GM23248 (cell line): ENCODE measurements at regions not wholly inside any gene's neighbourhood (a gene's known extent, or its start where the extent isn't known, plus 50 kb on each side); places are given as distances from the start of the nearest gene placed in this dataset.

ENCODE experiments used
- DNase-seq: peaks from one replicate; pipeline ENCODE4 v3.0.0-alpha.2; 2015
- H2AFZ ChIP-seq: fragments of 200-600 bp; sonication (generic); 2 replicates; pipeline ENCODE4 v1.6.1; 2016; ENCODE audit warnings: antibody characterized with exemption
- H3F3A ChIP-seq: fragments of 200-600 bp; sonication (generic); 2 replicates; pipeline ENCODE4 v1.6.1; 2016; ENCODE audit warnings: mild to moderate bottlenecking, antibody characterized with exemption, mixed run types; ENCODE audit not compliant: insufficient read depth
- H3K27ac ChIP-seq: fragments of 200-600 bp; sonication (generic); 2 replicates; pipeline ENCODE4 v1.5.1; 2016; ENCODE audit warnings: mild to moderate bottlenecking
- H3K27me3 ChIP-seq: fragments of 200-600 bp; sonication (generic); replicated peaks from 2 replicates; pipeline ENCODE4 v1.6.1; 2016; ENCODE audit warnings: mild to moderate bottlenecking; ENCODE audit not compliant: insufficient read depth
- H3K36me3 ChIP-seq: fragments of 200-600 bp; sonication (generic); 2 replicates; pipeline ENCODE4 v1.6.1; 2016; ENCODE audit warnings: low read depth, mild to moderate bottlenecking
- H3K4me1 ChIP-seq: fragments of 200-600 bp; sonication (generic); 2 replicates; pipeline ENCODE4 v1.6.1; 2016; ENCODE audit warnings: mild to moderate bottlenecking; ENCODE audit not compliant: insufficient read depth
- H3K4me2 ChIP-seq: fragments of 200-600 bp; sonication (generic); one replicate; pipeline ENCODE4 v1.6.1; 2016; ENCODE audit warnings: mild to moderate bottlenecking; ENCODE audit not compliant: unreplicated experiment
- H3K4me3 ChIP-seq: fragments of 200-600 bp; sonication (generic); 2 replicates; pipeline ENCODE4 v1.5.1; 2016; ENCODE audit warnings: mild to moderate bottlenecking
- H3K79me2 ChIP-seq: fragments of 200-600 bp; sonication (generic); 2 replicates; pipeline ENCODE4 v1.6.1; 2016; ENCODE audit warnings: mild to moderate bottlenecking; ENCODE audit not compliant: insufficient read depth
- H3K9ac ChIP-seq: fragments of 200-600 bp; sonication (generic); 2 replicates; pipeline ENCODE4 v1.6.1; 2016; ENCODE audit warnings: mild to moderate bottlenecking
- H3K9me2 ChIP-seq: fragments of 200-600 bp; sonication (generic); 2 replicates; pipeline ENCODE4 v1.6.1; 2016; ENCODE audit warnings: mixed run types, mild to moderate bottlenecking, moderate library complexity; ENCODE audit not compliant: insufficient read depth
- H3K9me3 ChIP-seq: fragments of 200-600 bp; sonication (generic); one replicate; pipeline ENCODE4 v1.6.1; 2017; ENCODE audit warnings: low read depth
- H4K20me1 ChIP-seq: fragments of 200-600 bp; sonication (generic); 2 replicates; pipeline ENCODE4 v1.6.0; 2016; ENCODE audit not compliant: insufficient read depth
- EZH2 ChIP-seq: fragments of 200-600 bp; sonication (generic); IDR thresholded peaks from 2 replicates; pipeline ENCODE4 v1.6.1; 2018; ENCODE audit warnings: antibody characterized with exemption, mild to moderate bottlenecking; ENCODE audit not compliant: insufficient read depth, poor library complexity, severe bottlenecking
- EZH2phosphoT487 ChIP-seq: fragments of 200-600 bp; sonication (generic); IDR thresholded peaks from 2 replicates; pipeline ENCODE4 v1.6.1; 2018; ENCODE audit warnings: antibody characterized with exemption, moderate library complexity, mild to moderate bottlenecking, low read depth; ENCODE audit not compliant: insufficient read depth
- WGBS, 2 experiments: methylation state at CpG; one replicate each; pipeline ENCODE4 v1.1.6; 2015 to 2017; ENCODE audit warnings: low lambda C conversion rate in 2 of 2, low coverage in 1 of 2; ENCODE audit errors: missing lambda C conversion rate in 2 of 2; 5-methylcytosine and 5-hydroxymethylcytosine counted together
- in situ Hi-C: fragments of 300-500 bp; cut with MboI; formaldehyde crosslinking; loops from 2 replicates; pipeline ENCODE4 v1.15.0; 2020

GRCh38 chr1:104624538-104624937 lies 874.8 kb downstream of the AMY1C start:
- Histone ChIP-seq H3K4me1 (no peaks in the 10 kb centered on the region), H3K27ac (no peak overlapping the region), H2AFZ (no peak overlapping the region), H3F3A (no peaks in the 10 kb centered on the region), H3K4me2 (no peak overlapping the region), H3K9me2 (no peaks in the 10 kb centered on the region), H4K20me1 (no peaks in the 10 kb centered on the region), H3K9ac (no peak overlapping the region), H3K4me3 (no peak overlapping the region), H3K27me3 (no peaks in the 10 kb centered on the region), H3K79me2 (no peaks in the 10 kb centered on the region), H3K9me3 (no peaks in the 10 kb centered on the region), H3K36me3 (no peaks in the 10 kb centered on the region)
- 7 to 12% methylated on average over 1 of the region's 1 CpG for WGBS, 2 experiments
- no peak for DNase-seq
- TF ChIP-seq EZH2phosphoT487 (no peak), EZH2 (no peak)
- in situ Hi-C loops, result no loop called here

DNA sequence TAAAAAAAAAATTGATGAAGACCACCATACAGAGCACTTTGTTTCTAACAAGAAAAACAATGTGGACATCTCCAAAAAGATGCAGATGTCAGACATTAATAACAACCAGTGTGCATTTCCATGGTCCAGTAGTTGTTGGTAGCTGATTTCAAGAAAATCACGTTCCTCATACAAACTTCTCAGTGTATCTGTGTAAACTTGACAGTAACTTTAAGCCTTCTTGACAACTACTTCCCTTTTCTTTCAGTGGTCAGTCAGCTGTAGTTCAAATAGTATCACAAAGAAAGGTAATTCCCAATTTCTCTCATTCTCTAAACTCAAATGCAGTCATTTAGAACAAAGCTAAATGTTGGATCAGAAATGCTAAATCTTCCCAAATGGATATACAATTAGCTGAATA lies 879.9 kb downstream of the AMY1C start:
- Histone ChIP-seq H3F3A (no peaks in the 10 kb centered on the region), H2AFZ (no peak overlapping the region), H3K79me2 (no peaks in the 10 kb centered on the region), H3K4me2 (no peak overlapping the region), H3K9me3 (no peaks in the 10 kb centered on the region), H3K27me3 (no peaks in the 10 kb centered on the region), H4K20me1 (no peaks in the 10 kb centered on the region), H3K4me3 (no peak overlapping the region), H3K9me2 (no peaks in the 10 kb centered on the region), H3K36me3 (no peaks in the 10 kb centered on the region; the same call in 1 of the 2 replicates), H3K9ac (no peak overlapping the region), H3K4me1 (no peaks in the 10 kb centered on the region), H3K27ac (no peak overlapping the region)
- in situ Hi-C loops, result no loop called here
- TF ChIP-seq EZH2phosphoT487 (no peak), EZH2 (no peak)
- DNase-seq, result no peak
- WGBS, 2 experiments, result 3 to 6% methylated on average over 1 of the region's 1 CpG

GRCh38 chr1:104630567-104631149 lies 881.0 kb downstream of the AMY1C start:
- no peaks in the 10 kb centered on the region for H3F3A ChIP-seq
- H3K79me2 ChIP-seq, result no peaks in the 10 kb centered on the region
- no peak for DNase-seq
- H3K9me3 ChIP-seq, result no peaks in the 10 kb centered on the region
- no peak overlapping the region for H3K4me2 ChIP-seq
- no peak overlapping the region for H3K4me3 ChIP-seq
- in situ Hi-C loops, result no loop called here
- no peak overlapping the region for H3K27ac ChIP-seq
- no peaks in the 10 kb centered on the region; the same call in 1 of the 2 replicates for H3K36me3 ChIP-seq
- H3K27me3 ChIP-seq, result no peaks in the 10 kb centered on the region
- H2AFZ ChIP-seq, result no peak overlapping the region
- H3K9ac ChIP-seq, result no peak overlapping the region
- no peaks in the 10 kb centered on the region for H3K4me1 ChIP-seq
- WGBS, 2 experiments, result 12 to 15% methylated on average over 5 of the region's 5 CpGs
- TF ChIP-seq EZH2 (no peak), EZH2phosphoT487 (no peak)
- H4K20me1 ChIP-seq, result no peaks in the 10 kb centered on the region
- H3K9me2 ChIP-seq, result no peaks in the 10 kb centered on the region

DNA sequence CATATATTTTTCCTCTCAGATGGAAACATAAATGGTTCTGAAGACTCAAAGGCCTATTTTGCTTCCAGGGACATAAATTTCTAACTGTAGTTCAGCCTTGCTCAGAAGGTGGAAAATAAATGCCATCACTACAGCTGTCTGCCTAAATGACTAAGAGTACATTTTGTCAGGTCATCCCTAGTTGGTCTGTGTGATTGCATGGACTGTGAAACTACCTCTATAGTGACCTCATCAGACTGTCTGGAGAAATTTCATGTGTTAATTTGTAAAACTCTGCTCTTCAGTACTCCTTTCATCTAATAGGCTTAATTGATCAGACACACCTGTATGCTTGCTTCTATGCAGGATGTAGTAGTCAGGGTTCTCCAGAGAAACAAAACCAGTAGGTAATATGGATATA lies 886.9 kb downstream of the AMY1C start:
- in situ Hi-C loops, result no loop called here
- H3K9me3 ChIP-seq, result no peaks in the 10 kb centered on the region
- H3K4me2 ChIP-seq, result no peak overlapping the region
- no peak for DNase-seq
- H3K4me3 ChIP-seq, result no peak overlapping the region
- no peaks in the 10 kb centered on the region for H3F3A ChIP-seq
- no peaks in the 10 kb centered on the region for H3K36me3 ChIP-seq
- no peaks in the 10 kb centered on the region for H3K27me3 ChIP-seq
- no peaks in the 10 kb centered on the region for H3K4me1 ChIP-seq
- no peak overlapping the region for H3K27ac ChIP-seq
- no peak for TF ChIP-seq EZH2
- TF ChIP-seq EZH2phosphoT487, result no peak
- H3K79me2 ChIP-seq, result no peaks in the 10 kb centered on the region
- no peaks in the 10 kb centered on the region for H4K20me1 ChIP-seq
- no peak overlapping the region for H2AFZ ChIP-seq
- no peaks in the 10 kb centered on the region for H3K9me2 ChIP-seq
- H3K9ac ChIP-seq, result no peak overlapping the region

DNA sequence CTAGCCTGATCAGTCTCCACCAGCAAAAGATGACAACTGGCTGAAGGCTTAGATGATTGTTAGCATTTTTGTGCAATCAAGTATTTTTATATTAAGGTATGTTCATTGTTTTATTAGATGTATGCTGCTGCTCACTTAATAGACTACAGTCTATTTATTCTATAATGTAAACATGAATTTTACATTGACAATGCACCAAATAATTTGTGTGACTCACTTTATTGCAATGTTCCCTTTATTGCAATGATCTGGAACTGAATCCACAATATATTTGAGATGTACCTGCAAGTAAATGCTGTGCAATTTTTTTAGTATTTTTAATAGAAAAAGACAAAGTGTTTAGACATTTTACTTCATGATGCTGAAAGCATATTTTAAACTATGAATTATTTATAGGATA lies 896.5 kb downstream of the AMY1C start:
- no peak overlapping the region for H3K4me2 ChIP-seq
- H3K27me3 ChIP-seq, result no peaks in the 10 kb centered on the region
- no peak overlapping the region for H2AFZ ChIP-seq
- H3K27ac ChIP-seq, result no peak overlapping the region
- H3K9me2 ChIP-seq, result no peaks in the 10 kb centered on the region
- H3K79me2 ChIP-seq, result no peaks in the 10 kb centered on the region
- TF ChIP-seq EZH2phosphoT487 (no peak), EZH2 (no peak)
- H3K9ac ChIP-seq, result no peak overlapping the region
- no peaks in the 10 kb centered on the region for H3F3A ChIP-seq
- no peak overlapping the region for H3K4me3 ChIP-seq
- H3K36me3 ChIP-seq, result no peaks in the 10 kb centered on the region
- no peaks in the 10 kb centered on the region for H3K9me3 ChIP-seq
- no peaks in the 10 kb centered on the region for H4K20me1 ChIP-seq
- H3K4me1 ChIP-seq, result no peaks in the 10 kb centered on the region
- no peak for DNase-seq
- in situ Hi-C loops, result no loop called here
